Psoas muscle (tissue), 7 donors: ENCODE measurements at regions not wholly inside any gene's neighbourhood (a gene's known extent, or its start where the extent isn't known, plus 50 kb on each side); places are given as distances from the start of the nearest gene placed in this dataset.

Experiments used
- ATAC-seq, 4 donors: fragments of 200-7000 bp; cut with Tn5 transposase; one replicate each; pipeline ENCODE4 v1.9.1; 2020; ENCODE audit warnings: moderate library complexity in 3 of 4, mild to moderate bottlenecking in 2 of 4
- DNase-seq, 2 donors: peaks; one replicate each; pipeline ENCODE4 v3.0.0-alpha.2; 2020
- H3K27ac ChIP-seq: fragments of 200-600 bp; one replicate; pipeline ENCODE4 v1.8.0; 2022
- H3K27me3 ChIP-seq, 3 donors: fragments of 200-600 bp in 1 of 3; one replicate each; pipeline versions ENCODE4 v1.6.1 to v1.8.0; 2013 to 2022; ENCODE audit warnings: low read length in 2 of 3, mild to moderate bottlenecking in 2 of 3, moderate library complexity in 1 of 3; ENCODE audit not compliant: insufficient read depth in 3 of 3
- H3K36me3 ChIP-seq, 2 donors: fragments of 200-600 bp in 1 of 2; one replicate each; pipeline versions ENCODE4 v1.6.1 to v1.8.0; 2013 to 2022; ENCODE audit warnings: low read depth in 1 of 2, mild to moderate bottlenecking in 1 of 2, moderate library complexity in 1 of 2; ENCODE audit not compliant: insufficient read depth in 1 of 2
- H3K4me1 ChIP-seq: fragments of 200-600 bp; one replicate; pipeline ENCODE4 v1.8.0; 2022
- H3K4me3 ChIP-seq: fragments of 200-600 bp; one replicate; pipeline ENCODE4 v1.8.0; 2022; ENCODE audit warnings: mild to moderate bottlenecking
- H3K9me3 ChIP-seq: fragments of 200-600 bp; one replicate; pipeline ENCODE4 v1.8.0; 2022
- WGBS, 3 donors: extraction: QIAGEN DNeasy Blood & Tissue Kit; methylation state at CpG; one replicate each; pipeline versions ENCODE4 v1.1.6 to v1.1.7; 2013; 5-methylcytosine and 5-hydroxymethylcytosine counted together
- intact Hi-C, 2 donors: fragments of 100-400 bp; cut with DNase I; formaldehyde crosslinking; loops; one replicate each; pipeline versions ENCODE4 v1.11.0 to v1.14.2; 2022
- TF ChIP-seq, protein P1 (sequence below): fragments of 200-600 bp; IDR thresholded peaks from one replicate; pipeline ENCODE4 v1.8.0; 2022; ENCODE audit warnings: antibody characterized with exemption
- donor health status: healthy with polysubstance abuse.
- donor health status: DM: no; HTN: no; CAD: no; lungs with moderate emphysema.
- donor health status: Bipolar disorder and iron deficiency.
- donor health status: healthy.
- donor health status: DM: yes; HTN: yes; CAD: no.
- donor health status: DM: no; HTN: no; CAD: no.
- donor health status: DM: yes; HTN: yes; CAD: no.

GRCh38 chr5:58258984-58259684 is 200.8 kb downstream of the PLK2 start:
- H3K27me3 ChIP-seq: no peaks in the 10 kb centered on the region
- TF ChIP-seq, protein P1, sequence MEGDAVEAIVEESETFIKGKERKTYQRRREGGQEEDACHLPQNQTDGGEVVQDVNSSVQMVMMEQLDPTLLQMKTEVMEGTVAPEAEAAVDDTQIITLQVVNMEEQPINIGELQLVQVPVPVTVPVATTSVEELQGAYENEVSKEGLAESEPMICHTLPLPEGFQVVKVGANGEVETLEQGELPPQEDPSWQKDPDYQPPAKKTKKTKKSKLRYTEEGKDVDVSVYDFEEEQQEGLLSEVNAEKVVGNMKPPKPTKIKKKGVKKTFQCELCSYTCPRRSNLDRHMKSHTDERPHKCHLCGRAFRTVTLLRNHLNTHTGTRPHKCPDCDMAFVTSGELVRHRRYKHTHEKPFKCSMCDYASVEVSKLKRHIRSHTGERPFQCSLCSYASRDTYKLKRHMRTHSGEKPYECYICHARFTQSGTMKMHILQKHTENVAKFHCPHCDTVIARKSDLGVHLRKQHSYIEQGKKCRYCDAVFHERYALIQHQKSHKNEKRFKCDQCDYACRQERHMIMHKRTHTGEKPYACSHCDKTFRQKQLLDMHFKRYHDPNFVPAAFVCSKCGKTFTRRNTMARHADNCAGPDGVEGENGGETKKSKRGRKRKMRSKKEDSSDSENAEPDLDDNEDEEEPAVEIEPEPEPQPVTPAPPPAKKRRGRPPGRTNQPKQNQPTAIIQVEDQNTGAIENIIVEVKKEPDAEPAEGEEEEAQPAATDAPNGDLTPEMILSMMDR: no peak
- intact Hi-C loops: loop anchor here in 1 of 2 donors (10.0 kb wide), 1 partner anchor 196 kb away; no protein-coding TSS in a partner anchor
- no peaks in the 10 kb centered on the region for H3K9me3 ChIP-seq
- peaks cover 5% of the 10 kb centered on the region for H3K4me1 ChIP-seq
- no peak overlapping the region for H3K4me3 ChIP-seq
- no peaks in the 10 kb centered on the region for H3K36me3 ChIP-seq
- ATAC-seq (no peak), DNase-seq (no peak)
- peak overlapping the region; percentile 5 for H3K27ac ChIP-seq

DNA sequence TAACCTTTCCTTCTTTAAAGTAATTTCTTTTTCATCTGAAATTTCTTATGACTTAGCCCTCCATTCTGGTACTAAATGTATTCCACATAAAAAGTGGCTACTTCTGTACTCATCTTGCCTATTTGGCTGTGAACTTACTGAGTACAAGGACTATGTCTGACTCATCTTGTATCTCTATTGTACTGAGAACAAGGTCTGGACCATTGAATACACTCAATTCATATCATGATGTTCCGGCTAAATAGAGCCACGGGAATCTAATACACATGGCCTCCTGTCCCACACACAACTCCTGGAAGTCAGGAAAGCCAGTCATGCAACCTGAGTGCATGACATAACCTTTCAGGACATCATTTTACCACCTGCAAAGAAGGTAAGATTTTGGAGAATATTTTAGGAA is 203.9 kb downstream of the PLK2 start:
- DNase-seq (no peak), ATAC-seq (no peak)
- Histone ChIP-seq H3K27ac (no peak overlapping the region), H3K9me3 (no peaks in the 10 kb centered on the region), H3K4me1 (peaks cover 5% of the 10 kb centered on the region), H3K27me3 (no peaks in the 10 kb centered on the region), H3K4me3 (no peak overlapping the region), H3K36me3 (no peaks in the 10 kb centered on the region)
- TF ChIP-seq, protein P1: no peak
- intact Hi-C loops: loop anchor here in 1 of 2 donors (10.0 kb wide), 1 partner anchor 199 kb away; no protein-coding TSS in a partner anchor
- 78 to 91% (median 81%) methylated on average over 2 of the region's 2 CpGs for WGBS, 3 donors

DNA sequence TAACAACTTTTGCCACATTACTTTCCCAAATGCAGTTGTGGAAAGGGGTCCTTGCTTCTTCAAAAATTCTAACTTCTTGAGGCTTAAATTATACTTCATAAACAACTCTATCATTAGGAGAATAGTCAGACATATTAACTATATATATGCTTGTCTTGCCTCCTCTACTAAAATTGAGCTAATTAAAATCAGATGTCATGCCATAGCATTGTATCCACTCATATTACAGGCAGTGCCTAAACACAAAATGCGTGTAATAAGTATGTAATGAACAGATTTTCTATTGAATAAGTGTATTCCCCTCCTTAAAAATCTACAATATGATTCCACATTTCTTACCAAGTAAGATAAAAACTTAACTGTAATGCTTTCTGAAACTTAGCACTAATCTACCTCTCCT is 204.5 kb downstream of the PLK2 start:
- TF ChIP-seq, protein P1: no peak
- H3K36me3 ChIP-seq: no peaks in the 10 kb centered on the region
- DNase-seq (no peak), ATAC-seq (no peak)
- H3K27me3 ChIP-seq: no peaks in the 10 kb centered on the region
- H3K27ac ChIP-seq: no peak overlapping the region
- no peaks in the 10 kb centered on the region for H3K9me3 ChIP-seq
- intact Hi-C loops: loop anchor here in 1 of 2 donors (10.0 kb wide), 1 partner anchor 199 kb away; no protein-coding TSS in a partner anchor
- H3K4me1 ChIP-seq: peaks cover 4% of the 10 kb centered on the region
- 90 to 95% (median 90%) methylated on average over 1 of the region's 1 CpG for WGBS, 3 donors
- H3K4me3 ChIP-seq: no peak overlapping the region

DNA sequence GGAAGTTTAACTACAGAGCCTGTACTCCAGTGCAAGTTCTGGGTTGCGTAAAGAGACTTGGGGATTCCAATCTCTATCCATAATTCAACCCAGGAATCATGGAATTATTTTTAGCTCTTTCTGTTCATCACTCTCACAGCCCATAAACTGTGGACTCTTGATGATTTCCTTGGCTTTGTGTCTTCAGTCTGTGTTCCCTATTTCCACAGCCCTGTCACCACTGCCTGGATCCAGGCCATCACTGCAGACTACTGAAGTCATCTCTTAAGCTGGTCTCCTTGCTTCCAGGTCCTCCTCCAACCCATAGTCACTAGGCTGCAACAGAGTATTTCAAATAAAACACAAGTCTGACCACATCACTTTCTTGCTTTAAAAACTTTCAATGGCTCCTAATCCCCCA is 211.7 kb downstream of the PLK2 start:
- H3K4me3 ChIP-seq: no peak overlapping the region
- intact Hi-C loops: no loop called here
- H3K9me3 ChIP-seq: no peaks in the 10 kb centered on the region
- ATAC-seq: peak in 1 of 4 donors; percentile 19
- H3K4me1 ChIP-seq: no peaks in the 10 kb centered on the region
- TF ChIP-seq, protein P1: no peak
- WGBS, 3 donors: 86 to 96% (median 90%) methylated on average over 1 of the region's 1 CpG
- no peaks in the 10 kb centered on the region for H3K36me3 ChIP-seq
- DNase-seq: no peak
- no peaks in the 10 kb centered on the region for H3K27me3 ChIP-seq
- no peak overlapping the region for H3K27ac ChIP-seq
